Heart right ventricle (tissue), 16 donors: ENCODE measurements at regions not wholly inside any gene's neighbourhood (a gene's known extent, or its start where the extent isn't known, plus 50 kb on each side); places are given as distances from the start of the nearest gene placed in this dataset.

Experiments used
- ATAC-seq, 8 donors: fragments of 200-7000 bp; cut with Tn5 transposase; one replicate each; pipeline ENCODE4 v1.9.1; 2020; ENCODE audit warnings: mild to moderate bottlenecking in 8 of 8, moderate library complexity in 8 of 8, moderate number of reproducible peaks in 1 of 8
- DNase-seq, 2 donors: peaks; one replicate each; pipeline ENCODE4 v3.0.0-alpha.2; 2020
- H3K27ac ChIP-seq, 10 donors: fragments of 200-600 bp; sonication (generic) in 2 of 10; one replicate each; pipeline versions ENCODE4 v1.5.0 to v1.8.0; 2020 to 2022; ENCODE audit warnings: mild to moderate bottlenecking in 3 of 10
- H3K27me3 ChIP-seq, 7 donors: fragments of 200-600 bp; one replicate each; pipeline ENCODE4 v1.8.0; 2021 to 2022; ENCODE audit warnings: mild to moderate bottlenecking in 2 of 7
- H3K36me3 ChIP-seq, 9 donors: fragments of 200-600 bp; sonication (generic) in 1 of 9; one replicate each; pipeline versions ENCODE4 v1.5.0 to v1.8.0; 2020 to 2022; ENCODE audit warnings: mild to moderate bottlenecking in 2 of 9
- H3K4me1 ChIP-seq, 9 donors: fragments of 200-600 bp; sonication (generic) in 1 of 9; one replicate each; pipeline versions ENCODE4 v1.5.0 to v1.8.0; 2020 to 2022; ENCODE audit warnings: mild to moderate bottlenecking in 4 of 9
- H3K4me3 ChIP-seq, 10 donors: fragments of 200-600 bp; sonication (generic) in 2 of 10; one replicate each; pipeline versions ENCODE4 v1.5.0 to v1.8.0; 2020 to 2022; ENCODE audit warnings: mild to moderate bottlenecking in 7 of 10, moderate library complexity in 2 of 10
- H3K9me3 ChIP-seq, 11 donors: fragments of 200-600 bp in 10 of 11; sonication (generic) in 2 of 11; one replicate each; pipeline versions ENCODE4 v1.5.0 to v1.8.0; 2013 to 2022; ENCODE audit warnings: mild to moderate bottlenecking in 2 of 11, control low read depth in 1 of 11, moderate library complexity in 1 of 11
- WGBS, 2 donors: extraction: QIAGEN DNeasy Blood & Tissue Kit; methylation state at CpG; one replicate each; pipeline ENCODE4 v1.1.7; 2013; ENCODE audit warnings: inconsistent platforms in 1 of 2; 5-methylcytosine and 5-hydroxymethylcytosine counted together
- intact Hi-C, 10 donors: fragments of 100-400 bp; cut with DNase I; formaldehyde crosslinking; loops; one replicate each; pipeline versions ENCODE4 v1.11.1 to v1.14.2; 2022
- TF ChIP-seq, protein P1 (sequence below), 9 donors: fragments of 200-600 bp; sonication (generic) in 2 of 9; IDR thresholded peaks; one replicate each; pipeline versions ENCODE4 v1.5.0 to v1.8.0; 2021 to 2022; ENCODE audit warnings: antibody characterized with exemption in 9 of 9, mild to moderate bottlenecking in 5 of 9, moderate library complexity in 1 of 9
- donor health status: Arrhythmogenic right ventricular cardiomyopathy.
- donor health status: ischemic (EF 13 %, LVEDD 7.1; RV severe dilation, severe dysfunction).
- donor health status: healthy with polysubstance abuse.
- donor health status: DM: no; HTN: yes; CAD: no.
- donor health status: DM: no; HTN: no; CAD: no.
- donor health status: ischemic (EF 25% LVEDD 6.9; RV normal size, moderate dysfunction).
- donor health status: ischemic (EF 25% LVEDD 5.7; RV mildly dilated, moderate dysfunction).
- donor health status: healthy.
- donor health status: DM: yes; HTN: yes; CAD: no.
- donor health status: Ischemic cardiomyopathy.
- donor health status: ischemic (EF 35%, LVEDD 5.7; RV mildly dilated, moderate dysfunction).
- donor health status: nonischemic (EF 11% LVEDD 7.7; RV severe dilation, severe dysfunction).
- donor health status: DM: yes; HTN: yes; CAD: no.
- donor health status: PGD.
- donor health status: ischemic (EF 29% LVEDD 5.4; RV normal size, mild dysfunction).
- donor health status: nonischemic (EF 23%, LVEDD 6.1; RV moderate dilation, normal function).

DNA sequence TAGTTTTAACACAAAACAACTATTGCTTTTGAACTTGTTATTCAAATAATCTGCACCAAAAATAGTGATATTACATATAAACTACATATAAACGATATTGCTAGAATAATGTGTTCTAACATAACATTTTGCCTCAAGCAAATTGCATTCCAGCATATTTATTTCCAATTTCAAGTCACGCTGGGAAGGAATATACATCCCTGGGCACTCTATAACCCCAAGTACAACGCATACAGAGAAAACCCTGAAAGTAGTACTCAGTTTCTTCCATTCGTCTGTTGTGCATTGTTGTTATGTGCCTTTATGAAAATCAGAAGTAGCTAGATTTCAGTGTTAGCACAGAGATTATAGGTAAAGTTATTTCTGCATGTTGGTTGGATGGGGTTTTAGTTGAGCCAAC lies 251.5 kb downstream of the TUSC7 start:
- Histone ChIP-seq H3K4me1 (no peaks in the 10 kb centered on the region), H3K9me3 (no peaks in the 10 kb centered on the region), H3K27me3 (no peaks in the 10 kb centered on the region), H3K27ac (no peak overlapping the region), H3K36me3 (no peaks in the 10 kb centered on the region), H3K4me3 (no peak overlapping the region)
- TF ChIP-seq, protein P1, sequence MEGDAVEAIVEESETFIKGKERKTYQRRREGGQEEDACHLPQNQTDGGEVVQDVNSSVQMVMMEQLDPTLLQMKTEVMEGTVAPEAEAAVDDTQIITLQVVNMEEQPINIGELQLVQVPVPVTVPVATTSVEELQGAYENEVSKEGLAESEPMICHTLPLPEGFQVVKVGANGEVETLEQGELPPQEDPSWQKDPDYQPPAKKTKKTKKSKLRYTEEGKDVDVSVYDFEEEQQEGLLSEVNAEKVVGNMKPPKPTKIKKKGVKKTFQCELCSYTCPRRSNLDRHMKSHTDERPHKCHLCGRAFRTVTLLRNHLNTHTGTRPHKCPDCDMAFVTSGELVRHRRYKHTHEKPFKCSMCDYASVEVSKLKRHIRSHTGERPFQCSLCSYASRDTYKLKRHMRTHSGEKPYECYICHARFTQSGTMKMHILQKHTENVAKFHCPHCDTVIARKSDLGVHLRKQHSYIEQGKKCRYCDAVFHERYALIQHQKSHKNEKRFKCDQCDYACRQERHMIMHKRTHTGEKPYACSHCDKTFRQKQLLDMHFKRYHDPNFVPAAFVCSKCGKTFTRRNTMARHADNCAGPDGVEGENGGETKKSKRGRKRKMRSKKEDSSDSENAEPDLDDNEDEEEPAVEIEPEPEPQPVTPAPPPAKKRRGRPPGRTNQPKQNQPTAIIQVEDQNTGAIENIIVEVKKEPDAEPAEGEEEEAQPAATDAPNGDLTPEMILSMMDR (IDR thresholded peaks at IDR 0.05): no peak
- DNase-seq (no peak), ATAC-seq (no peak)
- 83 to 87% methylated on average over 4 of the region's 4 CpGs for WGBS, 2 donors
- intact Hi-C loops: no loop called here

DNA sequence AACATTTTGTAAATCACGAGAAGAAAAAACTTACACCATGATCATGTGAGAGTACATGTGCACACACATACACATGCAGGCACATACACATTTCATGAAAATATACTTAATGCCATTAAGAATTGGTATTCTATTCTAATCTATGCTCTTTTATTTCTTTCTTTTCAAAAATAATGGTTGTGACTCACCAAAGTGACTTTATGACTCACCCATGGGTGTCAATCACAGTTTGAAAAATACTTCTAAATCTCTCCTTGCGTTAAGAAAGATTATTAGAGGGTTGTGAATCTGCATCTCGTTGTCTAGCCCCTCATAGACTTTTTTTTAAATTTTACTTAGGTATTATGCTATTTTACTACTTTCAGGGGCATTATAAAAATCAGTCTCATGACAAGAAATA lies 254.2 kb downstream of the TUSC7 start:
- H3K4me1 ChIP-seq: no peaks in the 10 kb centered on the region
- H3K27ac ChIP-seq: no peak overlapping the region
- no peaks in the 10 kb centered on the region for H3K27me3 ChIP-seq
- no peaks in the 10 kb centered on the region for H3K36me3 ChIP-seq
- WGBS, 2 donors: 66 to 81% methylated on average over 3 of the region's 3 CpGs
- no peak overlapping the region for H3K4me3 ChIP-seq
- no peak for ATAC-seq
- TF ChIP-seq, protein P1 (IDR thresholded peaks at IDR 0.05): no peak
- intact Hi-C loops: no loop called here
- no peak for DNase-seq
- no peaks in the 10 kb centered on the region for H3K9me3 ChIP-seq

DNA sequence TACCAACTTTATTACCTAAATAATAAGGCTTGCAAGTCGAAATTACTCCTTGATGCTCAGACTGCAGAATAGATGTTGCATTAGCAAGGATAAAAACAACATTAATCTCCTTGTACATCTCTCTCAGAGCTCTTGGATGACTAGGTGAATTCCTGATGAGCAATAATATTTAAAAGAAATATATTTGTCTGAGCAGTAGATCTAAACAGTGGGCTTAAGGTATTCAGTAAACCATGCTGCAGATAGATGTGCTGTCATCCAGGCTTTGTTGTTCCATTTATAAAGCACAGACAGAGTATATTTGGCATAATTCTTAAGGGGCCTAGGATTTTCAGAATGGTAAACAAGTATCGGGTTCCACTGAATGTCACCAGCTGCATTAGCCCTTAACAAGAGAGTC lies 257.1 kb downstream of the TUSC7 start:
- intact Hi-C loops: no loop called here
- TF ChIP-seq, protein P1 (IDR thresholded peaks at IDR 0.05): no peak
- Histone ChIP-seq H3K27me3 (no peaks in the 10 kb centered on the region), H3K27ac (no peak overlapping the region), H3K36me3 (no peaks in the 10 kb centered on the region), H3K4me1 (no peaks in the 10 kb centered on the region), H3K9me3 (no peaks in the 10 kb centered on the region), H3K4me3 (no peak overlapping the region)
- ATAC-seq (no peak), DNase-seq (no peak)
- 79 to 81% methylated on average over 2 of the region's 2 CpGs for WGBS, 2 donors

DNA sequence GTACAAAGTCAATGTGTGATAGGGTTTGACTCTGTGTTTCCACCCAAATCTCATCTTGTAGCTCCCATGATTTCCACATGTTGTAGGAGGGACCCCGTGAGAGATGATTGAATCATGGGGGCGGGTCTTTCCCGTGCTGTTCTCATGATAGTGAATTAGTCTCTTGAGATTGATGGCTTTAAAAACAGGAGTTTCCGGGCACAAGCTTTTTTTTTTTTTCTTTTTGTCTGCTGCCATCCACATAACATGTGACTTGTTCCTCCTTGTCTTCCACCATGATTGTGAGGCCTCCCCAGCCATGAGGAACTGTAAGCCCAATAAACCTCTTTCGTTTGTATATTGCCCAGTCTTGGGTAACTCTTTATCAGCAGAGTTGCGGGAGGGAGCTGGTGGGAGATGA lies 259.6 kb downstream of the TUSC7 start:
- no peaks in the 10 kb centered on the region for H3K9me3 ChIP-seq

More for the DNA sequence above, 259.6 kb downstream of the TUSC7 start:
- Histone ChIP-seq H3K4me1 (no peaks in the 10 kb centered on the region), H3K4me3 (no peak overlapping the region), H3K36me3 (no peaks in the 10 kb centered on the region), H3K27me3 (no peaks in the 10 kb centered on the region), H3K27ac (no peak overlapping the region)
- TF ChIP-seq, protein P1 (IDR thresholded peaks at IDR 0.05): no peak
- DNase-seq (no peak), ATAC-seq (no peak)
- intact Hi-C loops: no loop called here
- WGBS, 2 donors: 65 to 76% methylated on average over 6 of the region's 6 CpGs
